HTR-8/SVneo (cell line): ENCODE measurements at regions not wholly inside any gene's neighbourhood (a gene's known extent, or its start where the extent isn't known, plus 50 kb on each side); places are given as distances from the start of the nearest gene placed in this dataset.

Experiments
- DNase-seq: peaks from one replicate; pipeline ENCODE4 v3.0.0; 2011; ENCODE audit warnings: low spot score, mixed read lengths; ENCODE audit not compliant: insufficient read length
- FAIRE-seq: peaks from 2 replicates; lab custom pipeline; 2011; peaks lifted over from hg19 to GRCh38; lab: Jason Lieb, UNC

- FAIRE-seq (no peak), DNase-seq (no peak)
Observed at GRCh38 chr16:66006485-66006884, 360.0 kb upstream of the CDH5 start.

- no peak for DNase-seq
- no peak for FAIRE-seq
Observed at GRCh38 chr16:66004699-66005098, 361.8 kb upstream of the CDH5 start.

GRCh38 chr16:66003201-66003600 is 363.3 kb upstream of the CDH5 start:
- no peak for FAIRE-seq

GRCh38 chr16:66002601-66003000 is 363.9 kb upstream of the CDH5 start:
- DNase-seq (no peak), FAIRE-seq (no peak)

More at GRCh38 chr16:66003201-66003600, 363.3 kb upstream of the CDH5 start:
- no peak for DNase-seq

- no peak for FAIRE-seq
- DNase-seq = no peak
Observed at GRCh38 chr16:66001432-66001831, 365.1 kb upstream of the CDH5 start.

- DNase-seq = no peak
Observed at GRCh38 chr16:65998443-65998842, 368.0 kb upstream of the CDH5 start.

GRCh38 chr16:65994291-65994690 is 372.2 kb upstream of the CDH5 start:
- no peak for FAIRE-seq

More at GRCh38 chr16:65998443-65998842, 368.0 kb upstream of the CDH5 start:
- FAIRE-seq = no peak

GRCh38 chr16:65991149-65991701 is 375.3 kb upstream of the CDH5 start:
- DNase-seq = peak; percentile 6
- FAIRE-seq = no peak

More at GRCh38 chr16:65994291-65994690, 372.2 kb upstream of the CDH5 start:
- no peak for DNase-seq

- DNase-seq (no peak), FAIRE-seq (no peak)
Observed at GRCh38 chr16:65989861-65990604, 376.5 kb upstream of the CDH5 start.

- FAIRE-seq = peak; percentile 60
- DNase-seq = no peak
Observed at GRCh38 chr16:65988024-65988595, 378.4 kb upstream of the CDH5 start.

GRCh38 chr16:65984296-65984695 is 382.2 kb upstream of the CDH5 start:
- FAIRE-seq (no peak), DNase-seq (no peak)

- DNase-seq (no peak), FAIRE-seq (no peak)
Observed at GRCh38 chr16:65981057-65981456, 385.4 kb upstream of the CDH5 start.

GRCh38 chr16:65975049-65975708 is 391.3 kb upstream of the CDH5 start:
- DNase-seq (no peak), FAIRE-seq (no peak)

- DNase-seq = peak; percentile 23
- peak; percentile 79 for FAIRE-seq
Observed at GRCh38 chr16:65967376-65967775, 399.1 kb upstream of the CDH5 start.

GRCh38 chr16:65965628-65966027 is 400.9 kb upstream of the CDH5 start:
- DNase-seq = no peak
- no peak for FAIRE-seq

GRCh38 chr16:65964752-65965151 is 401.7 kb upstream of the CDH5 start:
- no peak for DNase-seq
- no peak for FAIRE-seq

- FAIRE-seq (no peak), DNase-seq (no peak)
Observed at GRCh38 chr16:65961476-65962143, 404.9 kb upstream of the CDH5 start.

- DNase-seq = no peak
Observed at GRCh38 chr16:65959983-65960382, 406.5 kb upstream of the CDH5 start.

GRCh38 chr16:65958086-65958485 is 408.4 kb upstream of the CDH5 start:
- FAIRE-seq = no peak
- no peak for DNase-seq

More at GRCh38 chr16:65959983-65960382, 406.5 kb upstream of the CDH5 start:
- no peak for FAIRE-seq

GRCh38 chr16:65956100-65956499 is 410.4 kb upstream of the CDH5 start:
- DNase-seq (no peak), FAIRE-seq (no peak)
